ENCODE measurements at regions not wholly inside any gene's neighbourhood (a gene's known extent, or its start where the extent isn't known, plus 50 kb on each side); places are given as distances from the start of the nearest gene placed in this dataset.

DNA sequence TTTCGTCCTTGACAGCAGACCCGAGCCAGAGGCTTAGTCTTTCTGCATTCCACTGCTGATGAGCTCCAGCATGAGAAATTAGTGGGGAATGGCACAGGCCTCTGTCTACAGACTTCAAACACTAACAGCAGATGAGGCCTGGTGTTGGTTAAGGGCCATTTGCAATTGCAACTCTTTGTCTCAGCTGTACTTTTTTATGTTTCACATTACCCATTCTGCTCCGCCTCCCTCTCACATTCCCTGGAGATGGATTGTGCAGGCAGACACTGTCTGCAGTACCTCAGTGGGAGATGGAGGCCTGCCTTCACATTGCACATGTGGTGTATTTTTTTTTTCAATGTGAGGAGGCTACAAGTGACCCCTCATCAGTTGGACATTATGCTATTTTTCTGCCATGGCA lies 370.2 kb downstream of the DUSP10 start:
- no peak for DNase-seq (ENCODE audit: low spot score)

GRCh38 chr1:221373795-221374194 lies 368.1 kb downstream of the DUSP10 start:
- no peak for DNase-seq (ENCODE audit: low spot score)

GRCh38 chr1:221376286-221376685 lies 365.6 kb downstream of the DUSP10 start:
- no peak for DNase-seq (ENCODE audit: low spot score)

- no peak for DNase-seq (ENCODE audit: low spot score)
Measured at GRCh38 chr1:221381910-221382623, 359.8 kb downstream of the DUSP10 start.

- DNase-seq (ENCODE audit: low spot score) = no peak
Measured at GRCh38 chr1:221392453-221392852, 349.4 kb downstream of the DUSP10 start.

DNA sequence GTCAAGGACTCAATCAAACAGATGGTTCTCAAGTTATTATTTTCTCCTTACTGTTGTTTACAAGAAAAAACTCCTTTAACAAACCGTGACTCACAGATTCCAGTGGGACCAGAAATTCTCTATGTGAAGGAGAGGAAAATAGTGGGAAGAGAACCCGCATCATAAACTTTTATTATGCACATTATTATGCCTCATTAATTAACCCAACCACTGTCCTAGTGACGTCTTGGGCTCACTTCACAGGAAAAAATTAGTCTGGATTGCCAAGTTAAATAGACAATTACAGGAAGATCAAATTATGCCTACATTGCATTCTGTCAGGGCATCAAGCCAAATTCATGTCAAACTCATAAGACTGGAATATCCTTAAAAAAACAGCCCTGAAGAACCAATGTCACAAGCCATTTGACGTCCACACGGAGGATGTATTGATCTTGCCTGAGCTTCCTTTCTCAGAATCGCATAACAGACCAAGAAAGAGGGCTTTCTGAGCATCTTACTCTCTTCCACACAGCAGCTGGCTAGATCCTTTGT lies 347.8 kb downstream of the DUSP10 start:
- no peak for DNase-seq (ENCODE audit: low spot score)

DNA sequence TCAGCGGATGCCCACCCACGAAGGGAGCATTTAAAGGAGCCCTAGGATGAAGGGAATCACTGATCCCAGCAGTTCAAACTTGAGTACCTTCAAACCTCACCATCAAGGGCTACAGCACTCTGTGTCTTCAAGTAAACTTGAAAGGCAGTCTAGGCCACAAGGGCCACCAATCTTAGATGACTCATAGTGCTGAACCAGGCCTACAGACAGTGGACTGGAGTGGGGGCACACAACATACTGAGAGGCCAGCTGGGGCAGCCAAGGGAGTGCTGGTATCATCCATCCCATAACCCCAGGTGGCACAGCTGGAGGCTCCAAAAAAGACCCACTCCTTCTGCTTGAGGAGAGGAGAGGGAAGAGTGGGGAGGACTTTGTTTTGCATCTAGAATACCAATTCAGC lies 345.4 kb downstream of the DUSP10 start:
- no peak for DNase-seq (ENCODE audit: low spot score)

- no peak for DNase-seq (ENCODE audit: low spot score)
Measured at GRCh38 chr1:221397141-221397540, 344.7 kb downstream of the DUSP10 start.

- DNase-seq (ENCODE audit: low spot score) = no peak
Measured at GRCh38 chr1:221397606-221398005, 344.3 kb downstream of the DUSP10 start.

- DNase-seq (ENCODE audit: low spot score) = no peak
Measured at GRCh38 chr1:221405146-221405545, 336.7 kb downstream of the DUSP10 start.

- DNase-seq (ENCODE audit: low spot score) = no peak
Measured at GRCh38 chr1:221408117-221408803, 333.6 kb downstream of the DUSP10 start.

- DNase-seq (ENCODE audit: low spot score) = no peak
Measured at GRCh38 chr1:221411283-221411682, 330.6 kb downstream of the DUSP10 start.

GRCh38 chr1:221414772-221415539 lies 326.9 kb downstream of the DUSP10 start:
- no peak for DNase-seq (ENCODE audit: low spot score)

DNA sequence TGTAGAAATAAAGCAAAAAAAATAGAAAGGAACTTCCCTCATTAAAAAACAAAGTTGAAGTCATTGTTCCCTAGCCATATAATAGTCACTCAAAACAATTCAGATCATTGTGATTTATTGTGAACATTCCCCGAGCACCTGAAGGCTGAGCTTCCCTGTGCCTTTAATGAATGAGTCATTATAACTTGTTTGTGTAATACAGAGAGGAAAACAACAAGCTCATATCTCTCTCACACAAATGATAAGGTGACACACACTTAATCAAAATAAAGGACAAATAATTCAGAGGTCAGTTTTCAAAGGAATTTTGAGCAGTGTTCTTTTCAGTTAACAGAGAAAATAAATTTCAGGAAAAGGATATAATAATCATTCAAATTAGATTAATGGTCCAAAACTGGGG lies 326.2 kb downstream of the DUSP10 start:
- DNase-seq (ENCODE audit: low spot score) = no peak

DNA sequence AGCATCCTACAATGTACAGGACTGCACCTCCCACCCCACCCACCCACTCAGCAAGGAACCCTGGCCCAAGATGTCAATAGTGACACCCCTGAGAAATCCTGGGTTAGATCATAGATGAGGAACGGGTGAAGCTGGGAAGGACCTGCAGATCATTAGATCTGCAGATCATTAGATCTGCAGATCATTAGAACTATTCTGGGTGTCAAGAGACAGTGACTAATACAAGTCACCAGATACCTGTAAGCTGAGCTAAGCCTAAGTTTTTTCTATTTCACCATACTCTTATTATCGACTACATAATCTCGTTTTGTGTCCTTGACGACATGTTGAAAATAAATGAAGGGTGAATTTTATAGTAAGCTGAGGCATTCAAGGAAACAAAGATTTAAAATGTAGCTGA lies 325.7 kb downstream of the DUSP10 start:
- no peak for DNase-seq (ENCODE audit: low spot score)

DNA sequence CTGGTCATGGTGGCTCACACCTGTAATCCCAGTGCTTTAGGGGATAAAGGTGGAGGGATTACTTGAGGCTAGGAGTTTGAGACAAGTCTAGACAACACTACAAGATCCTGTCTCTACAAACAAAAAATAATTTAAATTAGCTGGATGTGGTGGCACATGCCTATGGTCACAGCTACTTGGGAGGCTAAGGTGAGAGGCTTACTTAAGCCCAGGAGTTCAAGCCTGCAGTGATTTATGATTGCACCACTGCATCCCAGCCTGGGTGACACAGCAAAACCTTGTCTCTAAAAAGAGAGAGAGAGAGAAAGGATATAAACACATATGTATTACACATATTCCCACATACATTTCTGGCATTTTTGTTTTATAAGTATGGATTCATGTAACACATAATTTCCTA lies 325.2 kb downstream of the DUSP10 start:
- DNase-seq (ENCODE audit: low spot score) = no peak

DNA sequence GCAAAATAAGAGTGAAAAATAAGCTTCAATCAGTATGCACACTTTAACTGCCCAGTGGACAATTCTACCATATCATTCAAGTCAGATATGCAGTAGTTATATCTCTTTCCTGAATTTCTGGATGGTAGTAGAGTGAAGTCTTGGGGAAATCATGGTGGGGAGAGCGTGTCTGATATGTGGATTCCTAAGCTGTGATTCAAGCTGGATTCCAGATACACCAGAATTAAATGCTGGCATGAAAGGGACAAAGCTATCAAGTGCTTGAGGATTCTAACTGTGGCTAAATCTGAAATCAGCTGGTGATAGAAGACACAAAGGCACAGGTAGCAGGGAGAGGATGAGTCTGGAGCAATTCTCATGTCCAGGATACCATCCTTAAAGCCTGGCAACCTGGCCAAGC lies 323.5 kb downstream of the DUSP10 start:
- no peak for DNase-seq (ENCODE audit: low spot score)

GRCh38 chr1:221419513-221420095 lies 322.3 kb downstream of the DUSP10 start:
- no peak for DNase-seq (ENCODE audit: low spot score)

DNA sequence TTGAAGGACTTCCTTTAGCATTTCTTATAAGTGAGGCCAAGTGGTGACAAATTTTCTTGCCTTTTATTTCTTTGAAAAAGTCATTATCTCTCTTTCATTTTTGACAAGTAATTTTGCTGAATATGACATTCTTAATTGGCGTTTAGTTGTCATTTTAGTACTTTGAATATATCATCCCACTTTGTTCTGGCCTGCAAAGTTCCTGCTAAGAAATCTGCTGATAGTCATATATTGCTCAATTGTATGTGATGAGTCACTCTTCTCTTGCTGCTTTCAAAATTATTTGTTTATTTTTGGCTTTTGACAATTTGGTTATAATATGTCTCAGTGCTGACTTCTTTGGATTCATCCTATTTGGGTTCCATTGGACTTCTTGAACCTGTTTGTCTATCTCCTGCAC lies 312.6 kb downstream of the DUSP10 start:
- no peak for DNase-seq (ENCODE audit: low spot score)

- no peak for DNase-seq (ENCODE audit: low spot score)
Measured at GRCh38 chr1:221430152-221430960, 311.5 kb downstream of the DUSP10 start.

DNA sequence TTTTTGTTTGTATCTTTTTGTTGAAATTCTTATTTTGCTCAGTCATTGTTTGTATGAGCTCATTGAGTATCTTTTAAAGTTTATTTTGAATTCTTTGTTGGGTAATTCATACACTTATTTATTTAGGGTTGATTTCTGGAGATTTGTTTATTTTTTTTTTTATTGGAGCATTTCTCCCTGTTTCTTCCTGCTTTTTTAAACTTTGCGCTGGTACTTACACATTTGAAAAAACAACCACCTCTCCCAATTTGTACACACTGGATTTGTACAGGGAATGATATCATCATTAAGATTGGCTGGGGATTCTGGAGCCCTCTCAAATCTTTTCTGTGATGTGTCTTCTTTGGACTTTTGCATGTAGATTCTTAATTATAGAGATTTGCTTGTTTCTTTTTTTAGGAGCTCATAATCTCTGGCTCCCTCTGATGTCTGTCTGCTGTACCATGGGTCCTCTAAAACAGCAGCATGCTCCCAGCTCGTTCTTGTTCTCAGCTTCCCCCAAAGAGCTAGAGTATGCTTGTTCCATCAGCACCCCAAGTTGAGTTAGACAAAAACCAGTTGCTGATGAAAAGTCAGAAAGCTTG lies 310.7 kb downstream of the DUSP10 start:
- no peak for DNase-seq (ENCODE audit: low spot score)

Data from HuH-7 (cell line).